ENCODE measurements at regions not wholly inside any gene's neighbourhood (a gene's known extent, or its start where the extent isn't known, plus 50 kb on each side); places are given as distances from the start of the nearest gene placed in this dataset.

DNA sequence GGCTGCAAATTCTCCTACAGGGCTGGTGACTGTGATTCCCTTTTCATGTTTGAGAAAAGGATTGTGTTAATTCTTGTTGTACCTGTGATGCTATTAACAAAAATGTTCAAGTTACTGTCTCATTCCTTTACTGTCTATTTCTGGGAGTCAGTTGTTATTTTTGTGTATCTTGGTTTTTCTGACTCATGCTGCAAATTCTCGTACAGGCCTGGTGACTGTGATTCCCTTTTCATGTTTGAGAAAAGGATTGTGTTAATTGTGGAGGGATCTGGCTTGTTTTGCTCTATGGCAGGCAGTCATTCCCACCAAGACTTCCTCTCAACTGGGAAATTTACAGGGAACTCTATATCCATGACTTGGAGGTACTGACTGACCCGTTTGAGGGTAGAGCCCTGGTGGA is 693.4 kb upstream of the INTU start:
- BruUV-seq (replicated peaks): no TSS peak
- ChIA-PET POLR2A (no interaction called here), SMC1A (ENCODE audit: uncharacterized antibody, unreplicated experiment) (no interaction called here)

More for the DNA sequence above, 693.4 kb upstream of the INTU start:
- Histone ChIP-seq H3K27ac (ENCODE audit: control insufficient read depth, insufficient read depth) (no peak overlapping the region), H3K27me3 (replicated peaks in 1 of 2; ENCODE audit: control insufficient read depth in 2 of 2, insufficient read depth in 2 of 2, low read length in 1 of 2) (no peaks in the 10 kb centered on the region), H3K36me3 (ENCODE audit: control insufficient read depth in 2 of 2, insufficient read depth in 2 of 2, low read length in 1 of 2) (no peaks in the 10 kb centered on the region), H3K9ac (ENCODE audit: control insufficient read depth, insufficient read depth, low read length) (no peak overlapping the region), H3K79me2 (ENCODE audit: control insufficient read depth, insufficient read depth, low read length) (no peaks in the 10 kb centered on the region), H3K4me2 (ENCODE audit: control insufficient read depth, insufficient read depth) (no peak overlapping the region), H3K4me1 (ENCODE audit: control insufficient read depth, insufficient read depth, low read length) (no peaks in the 10 kb centered on the region), H2AFZ (ENCODE audit: control insufficient read depth, low read depth, low read length) (no peak overlapping the region), H3K9me3 (replicated peaks; ENCODE audit: control insufficient read depth, insufficient read depth, low read length) (no peaks in the 10 kb centered on the region), H3K4me3 (no peak overlapping the region), H4K20me1 (ENCODE audit: control insufficient read depth, insufficient read depth) (no peaks in the 10 kb centered on the region)
- FAIRE-seq: no peak
- 0% methylated on average over 2 of the region's 2 CpGs for WGBS (ENCODE audit: insufficient coverage, insufficient replicate concordance, low lambda C conversion rate, missing lambda C conversion rate)
- no peak for TF ChIP-seq SUZ12 (IDR thresholded peaks at IDR 0.05; ENCODE audit: unreplicated experiment)
- TF ChIP-seq, protein P1, sequence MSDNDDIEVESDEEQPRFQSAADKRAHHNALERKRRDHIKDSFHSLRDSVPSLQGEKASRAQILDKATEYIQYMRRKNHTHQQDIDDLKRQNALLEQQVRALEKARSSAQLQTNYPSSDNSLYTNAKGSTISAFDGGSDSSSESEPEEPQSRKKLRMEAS (IDR thresholded peaks at IDR 0.05; ENCODE audit: low read depth, low read length): no peak
- TF ChIP-seq JUND (IDR thresholded peaks at IDR 0.05; ENCODE audit: low read depth, low read length): no peak
- TF ChIP-seq, protein P2, sequence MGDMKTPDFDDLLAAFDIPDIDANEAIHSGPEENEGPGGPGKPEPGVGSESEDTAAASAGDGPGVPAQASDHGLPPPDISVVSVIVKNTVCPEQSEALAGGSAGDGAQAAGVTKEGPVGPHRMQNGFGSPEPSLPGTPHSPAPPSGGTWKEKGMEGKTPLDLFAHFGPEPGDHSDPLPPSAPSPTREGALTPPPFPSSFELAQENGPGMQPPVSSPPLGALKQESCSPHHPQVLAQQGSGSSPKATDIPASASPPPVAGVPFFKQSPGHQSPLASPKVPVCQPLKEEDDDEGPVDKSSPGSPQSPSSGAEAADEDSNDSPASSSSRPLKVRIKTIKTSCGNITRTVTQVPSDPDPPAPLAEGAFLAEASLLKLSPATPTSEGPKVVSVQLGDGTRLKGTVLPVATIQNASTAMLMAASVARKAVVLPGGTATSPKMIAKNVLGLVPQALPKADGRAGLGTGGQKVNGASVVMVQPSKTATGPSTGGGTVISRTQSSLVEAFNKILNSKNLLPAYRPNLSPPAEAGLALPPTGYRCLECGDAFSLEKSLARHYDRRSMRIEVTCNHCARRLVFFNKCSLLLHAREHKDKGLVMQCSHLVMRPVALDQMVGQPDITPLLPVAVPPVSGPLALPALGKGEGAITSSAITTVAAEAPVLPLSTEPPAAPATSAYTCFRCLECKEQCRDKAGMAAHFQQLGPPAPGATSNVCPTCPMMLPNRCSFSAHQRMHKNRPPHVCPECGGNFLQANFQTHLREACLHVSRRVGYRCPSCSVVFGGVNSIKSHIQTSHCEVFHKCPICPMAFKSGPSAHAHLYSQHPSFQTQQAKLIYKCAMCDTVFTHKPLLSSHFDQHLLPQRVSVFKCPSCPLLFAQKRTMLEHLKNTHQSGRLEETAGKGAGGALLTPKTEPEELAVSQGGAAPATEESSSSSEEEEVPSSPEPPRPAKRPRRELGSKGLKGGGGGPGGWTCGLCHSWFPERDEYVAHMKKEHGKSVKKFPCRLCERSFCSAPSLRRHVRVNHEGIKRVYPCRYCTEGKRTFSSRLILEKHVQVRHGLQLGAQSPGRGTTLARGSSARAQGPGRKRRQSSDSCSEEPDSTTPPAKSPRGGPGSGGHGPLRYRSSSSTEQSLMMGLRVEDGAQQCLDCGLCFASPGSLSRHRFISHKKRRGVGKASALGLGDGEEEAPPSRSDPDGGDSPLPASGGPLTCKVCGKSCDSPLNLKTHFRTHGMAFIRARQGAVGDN (IDR thresholded peaks at IDR 0.05): no peak
- TF ChIP-seq FOS (IDR thresholded peaks at IDR 0.05; ENCODE audit: borderline replicate concordance, extremely low read depth, insufficient read length): no peak
- no peak for TF ChIP-seq ZNF274 (IDR thresholded peaks at IDR 0.05; ENCODE audit: insufficient read depth, insufficient read length)
- TF ChIP-seq DPF2 (IDR thresholded peaks at IDR 0.05): no peak
- TF ChIP-seq POLR2AphosphoS2 (IDR thresholded peaks at IDR 0.05; ENCODE audit: low read depth, low read length): no peak
- CTCF ChIA-PET: no interaction called here
- no peak for DNase-seq (ENCODE audit: low read depth, low spot score)
- RAD21 ChIA-PET (ENCODE audit: unreplicated experiment): no interaction called here
- in situ Hi-C loops (cut with MboI) (no loop called here), intact Hi-C loops (cut with micrococcal nuclease; ENCODE audit: unreplicated experiment) (no loop called here)
- ATAC-seq: no peak
